Stimulated activated CD4-positive, alpha-beta T cell treated with anti-CD3 and anti-CD28 coated beads, Interleukin-2, amount 100 ng/mL, for 48 hours (primary cell): ENCODE measurements at regions not wholly inside any gene's neighbourhood (a gene's known extent, or its start where the extent isn't known, plus 50 kb on each side); places are given as distances from the start of the nearest gene placed in this dataset.
"Not testable (repeated sequence)": the region's sequence is repeated elsewhere in the genome, so short reads cannot be mapped to it uniquely, and the experiment has no call there.

ENCODE experiments used
- DNase-seq, 2 donors: peaks; one replicate each; pipeline ENCODE4 v3.0.0-alpha.2; 2020

DNA sequence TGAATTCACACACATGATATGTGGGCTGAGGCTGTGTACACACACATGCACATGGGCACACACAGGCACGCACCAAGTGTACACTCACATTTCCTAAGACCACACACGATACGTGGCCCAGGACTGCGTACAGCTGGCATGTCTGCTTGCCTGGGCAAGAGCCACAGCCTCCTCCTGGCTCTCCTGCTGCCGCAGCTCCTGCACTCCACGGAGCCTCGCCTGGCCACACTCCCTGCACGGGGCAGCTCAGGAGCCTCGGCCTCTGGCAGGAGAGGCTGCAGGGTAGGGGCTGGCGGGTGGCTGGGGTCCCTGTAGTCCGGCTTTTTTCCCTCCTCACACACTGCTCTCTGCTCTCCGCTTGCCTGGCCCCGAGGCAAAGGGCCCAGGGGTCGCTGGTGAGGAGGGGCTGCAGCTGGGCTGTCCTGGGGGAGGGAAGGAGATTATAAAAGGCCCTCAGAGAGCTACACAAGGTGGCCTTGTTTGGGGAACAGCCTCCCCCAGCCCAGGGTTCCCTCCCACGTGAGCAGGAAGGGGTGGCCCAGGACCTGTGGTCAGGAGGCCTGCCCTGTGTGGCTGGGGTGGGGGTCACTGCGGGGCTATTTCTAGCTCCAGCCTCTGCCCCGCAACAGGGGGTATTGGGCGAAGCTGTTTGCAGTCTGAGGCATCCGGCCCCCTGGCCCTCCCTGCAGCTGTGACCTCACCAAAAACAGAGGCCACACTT, 89.0 kb upstream of the SFSWAP start:
- DNase-seq = no peak

DNA sequence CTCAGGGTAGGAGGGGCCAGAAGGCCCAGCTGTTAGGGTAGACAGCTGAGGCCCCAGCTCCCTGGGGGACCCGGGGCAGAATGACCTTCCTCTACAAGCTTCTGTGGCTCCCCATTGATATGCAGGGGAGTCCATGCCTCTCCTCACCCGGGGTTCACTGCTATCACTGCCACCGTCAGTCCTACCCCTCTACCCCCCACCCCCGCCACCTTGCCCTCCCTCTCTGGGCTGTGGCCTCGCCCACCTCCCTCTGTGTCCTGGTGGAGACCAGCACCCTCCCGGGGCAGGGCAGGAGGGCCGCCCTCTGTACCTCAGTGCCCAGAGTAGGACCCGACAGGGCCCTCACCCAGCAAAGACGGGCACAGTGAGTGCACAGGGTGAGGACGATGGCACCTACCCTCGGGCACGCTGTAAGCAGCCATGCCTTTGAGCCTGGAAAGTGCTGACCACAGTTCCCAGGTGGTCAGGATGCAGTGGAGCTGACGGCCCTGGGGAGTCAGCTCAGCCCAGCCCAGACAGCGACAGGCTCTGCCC, 88.4 kb upstream of the SFSWAP start:
- no peak for DNase-seq

DNA sequence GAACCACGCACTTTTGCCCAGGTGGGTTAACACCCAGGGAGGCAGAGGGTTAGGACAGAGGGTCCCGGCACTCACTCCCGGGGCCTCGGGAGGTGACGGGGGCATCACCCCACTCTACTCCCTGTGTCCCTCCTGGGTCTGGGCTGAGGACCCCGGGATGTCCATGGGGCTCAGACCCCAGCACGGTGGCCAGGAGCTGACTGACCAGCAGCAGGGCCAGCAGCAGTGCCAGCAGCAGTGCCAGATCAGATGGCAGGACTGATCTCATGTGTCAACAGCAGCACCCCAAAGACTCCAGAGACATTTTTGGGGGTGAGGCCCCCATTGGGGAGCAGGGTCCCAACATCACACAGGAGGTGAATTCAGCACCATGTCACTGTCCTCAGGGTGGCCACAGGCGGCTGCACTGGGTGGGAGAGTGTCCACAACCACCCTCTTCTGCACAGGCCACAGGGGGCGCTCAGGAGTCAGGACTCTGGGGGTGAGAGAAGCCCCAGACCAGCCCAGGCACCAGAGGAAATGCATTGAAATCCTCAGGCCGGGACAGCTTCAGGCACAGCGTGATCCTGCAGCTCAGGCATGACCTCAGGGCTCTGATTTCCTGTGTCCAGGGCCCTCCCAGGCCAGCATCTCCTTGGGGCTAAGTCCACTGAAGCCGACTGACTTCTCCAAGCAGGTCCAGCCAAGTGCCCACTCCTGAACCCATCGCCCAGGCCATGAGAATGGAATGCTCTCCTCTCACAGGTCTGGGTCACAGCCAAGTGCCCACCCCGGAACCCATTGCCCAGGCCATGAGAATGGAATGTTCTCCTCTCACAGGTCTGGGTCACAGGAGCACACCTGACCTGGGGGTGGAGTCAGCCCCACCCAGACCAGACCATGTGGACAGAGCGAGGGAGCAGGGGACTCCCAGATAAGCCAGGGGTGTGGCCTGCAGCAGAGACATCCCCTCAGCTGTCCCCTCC, 87.2 kb upstream of the SFSWAP start:
- DNase-seq = not testable (repeated sequence)

GRCh38 chr12:131624369-131624739, 86.5 kb upstream of the SFSWAP start:
- DNase-seq = not testable (repeated sequence)

DNA sequence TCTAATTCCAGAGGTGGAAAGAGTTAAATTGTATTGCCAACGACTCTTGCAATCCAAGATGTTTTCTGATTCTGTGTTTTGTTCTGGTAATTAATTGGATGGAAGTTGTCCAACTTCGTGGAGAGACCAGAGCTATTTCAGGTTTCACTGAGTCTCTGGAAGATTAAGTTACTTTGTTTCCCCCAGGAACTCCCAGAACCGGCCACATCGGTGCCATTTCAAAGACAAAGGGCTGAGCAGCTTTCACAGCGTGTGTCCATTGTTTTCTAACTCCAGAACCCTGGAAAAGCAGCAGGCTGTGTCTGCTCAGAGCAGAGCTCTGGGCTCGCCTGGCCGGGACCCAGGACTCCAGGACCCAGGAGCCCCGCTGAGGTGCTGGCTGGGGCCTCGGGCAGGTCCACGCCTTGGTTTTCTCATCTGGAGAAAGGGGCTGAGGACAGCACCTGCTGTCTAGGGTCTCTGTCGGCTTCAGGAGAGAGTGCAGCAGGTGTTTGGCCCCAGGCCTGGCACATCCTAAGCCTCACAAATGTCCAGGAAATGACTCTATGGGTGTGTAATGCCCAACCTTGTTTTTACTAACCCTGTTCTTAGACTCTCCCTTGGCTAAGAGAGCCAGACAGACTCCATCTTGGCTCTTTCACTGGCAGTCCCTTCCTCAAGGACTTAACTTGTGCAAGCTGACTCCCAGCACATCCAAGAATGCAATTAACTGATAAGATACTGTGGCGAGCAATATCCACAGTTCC, 86.0 kb upstream of the SFSWAP start:
- not testable (repeated sequence) for DNase-seq

- not testable (repeated sequence) for DNase-seq
Observed at GRCh38 chr12:131625966-131626722, 84.7 kb upstream of the SFSWAP start.

DNA sequence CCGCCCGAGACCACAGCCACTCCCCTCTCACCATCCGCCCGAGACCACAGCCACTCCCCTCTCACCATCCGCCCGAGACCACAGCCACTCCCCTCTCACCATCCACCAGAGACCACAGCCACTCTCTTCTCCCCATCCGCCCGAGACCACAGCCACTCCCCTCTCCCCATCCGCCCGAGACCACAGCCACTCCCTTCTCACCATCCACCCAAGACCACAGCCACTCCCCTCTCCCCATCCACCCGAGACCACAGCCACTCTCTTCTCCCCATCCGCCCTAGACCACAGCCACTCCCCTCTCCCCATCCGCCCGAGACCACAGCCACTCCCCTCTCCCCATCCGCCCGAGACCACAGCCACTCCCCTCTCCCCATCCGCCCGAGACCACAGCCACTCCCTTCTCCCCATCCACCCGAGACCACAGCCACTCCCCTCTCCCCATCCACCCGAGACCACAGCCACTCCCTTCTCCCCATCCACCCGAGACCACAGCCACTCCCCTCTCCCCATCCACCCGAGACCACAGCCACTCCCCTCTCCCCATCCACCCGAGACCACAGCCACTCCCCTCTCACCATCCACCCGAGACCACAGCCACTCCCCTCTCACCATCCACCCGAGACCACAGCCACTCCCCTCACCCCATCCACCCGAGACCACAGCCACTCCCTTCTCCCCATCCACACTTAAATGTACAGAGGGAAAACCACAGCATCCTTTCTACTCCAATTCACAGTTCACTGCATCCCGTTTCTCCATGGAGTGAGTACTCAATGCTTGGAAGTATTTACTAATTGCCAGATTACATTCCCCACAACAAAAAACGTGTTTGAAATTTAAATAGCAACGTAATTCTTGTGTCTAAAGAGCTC, 83.5 kb upstream of the SFSWAP start:
- DNase-seq = not testable (repeated sequence)

DNA sequence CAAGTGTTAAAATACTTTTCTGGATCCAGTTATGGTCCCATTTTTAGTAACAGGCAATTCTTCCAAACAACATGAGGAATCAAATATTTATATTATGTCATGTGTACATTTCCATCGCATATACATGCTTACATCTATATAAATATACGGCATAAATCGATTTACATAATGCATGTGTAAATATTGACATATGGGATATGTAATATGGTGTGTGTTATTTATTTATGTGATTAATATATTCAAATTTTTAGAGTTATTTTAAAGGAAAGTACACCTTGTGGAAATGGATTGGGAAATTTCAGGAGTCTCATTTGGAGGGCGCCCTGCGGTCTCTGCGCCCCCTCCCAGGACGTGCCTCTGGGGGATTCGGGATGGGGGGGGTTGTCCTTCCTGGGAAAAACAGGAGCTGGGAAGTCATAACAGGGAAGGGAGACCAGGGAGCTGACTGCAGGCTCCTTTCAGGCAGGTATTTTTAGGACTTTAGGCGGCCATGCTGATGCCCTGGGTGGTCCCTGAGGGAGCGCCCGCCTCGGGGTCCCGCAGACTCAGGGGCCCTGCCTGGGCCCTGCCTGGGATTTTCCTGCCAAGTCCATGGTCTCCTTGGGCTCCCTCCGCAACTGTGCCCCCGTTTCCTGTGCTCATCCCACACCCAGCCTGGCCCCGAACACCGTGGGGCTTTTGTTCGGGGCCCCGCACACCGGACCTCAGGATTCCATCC, 82.7 kb upstream of the SFSWAP start:
- no peak for DNase-seq

DNA sequence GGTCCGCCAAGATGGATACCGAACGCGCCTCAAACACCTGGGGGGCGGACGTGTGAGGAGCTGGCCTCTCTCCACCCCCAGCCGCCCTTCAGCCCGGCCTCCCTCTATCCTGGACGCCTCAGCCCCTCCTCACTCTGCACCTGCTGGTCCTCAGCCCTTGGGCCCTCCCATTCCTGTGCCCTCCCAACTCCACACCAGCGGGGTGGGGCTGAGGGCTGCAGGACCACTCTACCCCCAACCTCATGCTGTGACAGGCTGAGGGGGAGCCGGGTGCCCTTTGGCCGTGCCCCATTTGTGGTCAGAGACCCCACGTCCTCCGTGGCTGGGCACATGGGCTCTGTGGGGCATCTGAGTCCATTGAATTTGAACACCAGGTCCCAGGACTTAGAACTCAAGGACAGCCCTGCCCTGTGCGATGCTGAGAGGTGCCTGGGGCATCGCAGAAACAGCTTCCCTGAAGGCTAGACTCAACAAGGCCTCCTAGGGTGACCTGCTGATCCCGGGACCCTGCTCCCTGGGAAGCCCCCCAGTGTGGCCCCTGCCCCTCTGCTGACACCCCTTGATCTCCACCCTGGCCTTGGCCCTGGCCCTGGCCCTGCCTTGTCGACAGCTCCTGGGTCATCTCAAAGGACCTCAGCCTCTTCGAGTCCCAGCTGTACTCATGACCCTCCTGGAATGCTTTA, 82.0 kb upstream of the SFSWAP start:
- DNase-seq = no peak

DNA sequence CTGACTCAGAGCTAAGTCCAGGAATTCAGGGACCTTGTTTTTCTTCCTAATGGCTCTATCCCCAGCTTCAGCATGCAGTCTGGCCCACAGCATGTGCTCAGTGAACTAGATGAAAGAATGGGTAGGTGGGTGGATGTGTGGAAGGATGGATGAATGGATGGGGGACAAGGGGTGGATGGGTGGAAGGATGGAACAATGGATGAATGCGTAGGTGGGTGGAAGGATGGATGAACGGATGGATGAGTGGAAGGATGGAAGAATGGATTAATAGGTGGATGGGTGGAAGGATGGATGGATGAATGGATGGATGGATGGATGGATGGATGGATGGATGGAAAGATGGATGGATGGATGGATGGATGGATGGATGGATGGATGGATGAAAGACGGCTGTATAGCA, 79.7 kb upstream of the SFSWAP start:
- no peak for DNase-seq

- DNase-seq = not testable (repeated sequence)
Observed at GRCh38 chr12:131631889-131632651, 78.8 kb upstream of the SFSWAP start.

- DNase-seq = not testable (repeated sequence)
Observed at GRCh38 chr12:131632652-131633023, 78.3 kb upstream of the SFSWAP start.

- not testable (repeated sequence) for DNase-seq
Observed at GRCh38 chr12:131633610-131634009, 77.3 kb upstream of the SFSWAP start.

GRCh38 chr12:131634037-131634436, 76.9 kb upstream of the SFSWAP start:
- no peak for DNase-seq

DNA sequence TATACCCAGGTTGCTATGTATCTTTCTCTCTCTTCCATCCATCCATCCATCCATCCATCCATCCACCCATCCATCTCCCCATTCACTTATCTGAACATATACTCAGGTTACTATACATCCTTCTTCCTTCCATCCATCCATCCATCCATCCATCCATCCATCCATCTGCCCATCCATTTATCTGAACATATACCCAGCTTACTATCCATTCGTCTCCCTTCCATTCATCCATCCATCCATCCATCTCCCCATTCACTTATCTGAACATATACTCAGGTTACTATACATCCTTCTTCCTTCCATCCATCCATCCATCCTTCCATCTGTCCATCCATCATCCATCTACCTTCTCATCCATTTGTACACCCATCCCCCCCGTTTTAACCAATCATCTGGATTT, 75.9 kb upstream of the SFSWAP start:
- DNase-seq = not testable (repeated sequence)

- no peak for DNase-seq
Observed at GRCh38 chr12:131635491-131636122, 75.3 kb upstream of the SFSWAP start.

DNA sequence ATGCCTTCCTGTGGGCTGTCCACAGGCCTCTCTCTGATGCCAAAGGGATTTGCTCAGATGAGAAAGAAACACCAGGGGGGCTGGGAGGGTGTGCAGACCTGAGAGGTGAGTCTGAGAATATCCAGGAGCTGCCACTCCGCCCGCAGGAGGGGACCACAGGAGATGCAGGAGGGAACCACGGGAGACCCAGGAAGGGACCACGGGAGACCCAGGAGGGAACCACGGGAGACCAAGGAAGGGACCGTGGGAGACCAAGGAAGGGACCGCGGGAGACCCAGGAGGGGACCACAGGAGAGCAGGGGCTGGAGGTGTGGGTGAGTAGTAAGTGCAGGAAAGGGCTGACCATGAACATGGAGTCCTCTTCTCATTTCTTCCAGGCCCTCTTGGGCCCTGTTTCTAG, 74.6 kb upstream of the SFSWAP start:
- DNase-seq = no peak

- DNase-seq = no peak
Observed at GRCh38 chr12:131636940-131637750, 73.7 kb upstream of the SFSWAP start.
